ENCODE measurements at regions not wholly inside any gene's neighbourhood (a gene's known extent, or its start where the extent isn't known, plus 50 kb on each side); places are given as distances from the start of the nearest gene placed in this dataset.

DNA sequence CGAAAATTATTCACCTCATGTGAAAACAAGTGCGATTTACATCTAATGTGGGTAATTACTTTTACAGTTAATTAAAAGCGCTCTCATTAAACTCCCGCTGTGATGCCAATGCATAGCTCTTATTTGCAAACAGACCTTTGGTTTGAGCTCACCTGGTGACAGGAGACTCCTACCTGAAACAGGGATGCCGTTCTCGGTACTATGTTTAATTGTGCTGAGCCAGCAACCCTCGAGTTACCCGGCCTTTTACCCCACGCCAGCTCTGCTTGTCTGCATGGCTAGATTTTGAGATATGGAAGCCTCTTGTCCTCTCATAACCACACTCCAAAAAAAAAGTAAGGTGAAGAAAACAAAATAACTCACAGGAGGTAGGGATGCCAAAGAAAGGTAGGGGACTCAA is 690.4 kb upstream of the RBFOX1 start:
- TF ChIP-seq, protein P1, sequence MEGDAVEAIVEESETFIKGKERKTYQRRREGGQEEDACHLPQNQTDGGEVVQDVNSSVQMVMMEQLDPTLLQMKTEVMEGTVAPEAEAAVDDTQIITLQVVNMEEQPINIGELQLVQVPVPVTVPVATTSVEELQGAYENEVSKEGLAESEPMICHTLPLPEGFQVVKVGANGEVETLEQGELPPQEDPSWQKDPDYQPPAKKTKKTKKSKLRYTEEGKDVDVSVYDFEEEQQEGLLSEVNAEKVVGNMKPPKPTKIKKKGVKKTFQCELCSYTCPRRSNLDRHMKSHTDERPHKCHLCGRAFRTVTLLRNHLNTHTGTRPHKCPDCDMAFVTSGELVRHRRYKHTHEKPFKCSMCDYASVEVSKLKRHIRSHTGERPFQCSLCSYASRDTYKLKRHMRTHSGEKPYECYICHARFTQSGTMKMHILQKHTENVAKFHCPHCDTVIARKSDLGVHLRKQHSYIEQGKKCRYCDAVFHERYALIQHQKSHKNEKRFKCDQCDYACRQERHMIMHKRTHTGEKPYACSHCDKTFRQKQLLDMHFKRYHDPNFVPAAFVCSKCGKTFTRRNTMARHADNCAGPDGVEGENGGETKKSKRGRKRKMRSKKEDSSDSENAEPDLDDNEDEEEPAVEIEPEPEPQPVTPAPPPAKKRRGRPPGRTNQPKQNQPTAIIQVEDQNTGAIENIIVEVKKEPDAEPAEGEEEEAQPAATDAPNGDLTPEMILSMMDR (IDR thresholded peaks at IDR 0.05 in 4 of 5, conservative IDR thresholded peaks at IDR 0.05 in 1 of 5): no peak
- no peak for TF ChIP-seq POLR2A (IDR thresholded peaks at IDR 0.05)
